Posterior cingulate gyrus (tissue), 11 donors: ENCODE measurements at regions not wholly inside any gene's neighbourhood (a gene's known extent, or its start where the extent isn't known, plus 50 kb on each side); places are given as distances from the start of the nearest gene placed in this dataset.

Experiments
- DNase-seq, 10 donors: peaks; one replicate each; pipeline versions ENCODE4 v3.0.0 to v3.0.0-alpha.2; 2020 to 2021; ENCODE audit warnings: mixed read lengths in 3 of 10
- intact Hi-C: fragments of 100-400 bp; cut with DNase I; formaldehyde crosslinking; loops from one replicate; pipeline ENCODE4 v1.15.1; 2023

GRCh38 chr2:19003554-19003953, 354.9 kb downstream of the OSR1 start:
- DNase-seq: no peak
- intact Hi-C loops: no loop called here

GRCh38 chr2:19000776-19001175, 357.6 kb downstream of the OSR1 start:
- intact Hi-C loops: no loop called here
- DNase-seq: peak in 1 of 10 donors; percentile 65

- DNase-seq: no peak
- intact Hi-C loops: no loop called here
Measured at GRCh38 chr2:18999198-18999597, 359.2 kb downstream of the OSR1 start.

GRCh38 chr2:18998491-18998890, 359.9 kb downstream of the OSR1 start:
- DNase-seq: no peak
- intact Hi-C loops: no loop called here

- intact Hi-C loops: no loop called here
- no peak for DNase-seq
Measured at GRCh38 chr2:18993756-18994338, 364.6 kb downstream of the OSR1 start.

GRCh38 chr2:18991177-18992168, 366.9 kb downstream of the OSR1 start:
- DNase-seq: peak in 5 of 10 donors; percentile 9 to 79 (median 34)

GRCh38 chr2:18988631-18989232, 369.7 kb downstream of the OSR1 start:
- intact Hi-C loops: loop anchor here (5.0 to 10.0 kb wide), 2 partner anchors 356 to 374 kb away; no protein-coding TSS in a partner anchor

More at GRCh38 chr2:18991177-18992168, 366.9 kb downstream of the OSR1 start:
- intact Hi-C loops: no loop called here

GRCh38 chr2:18987592-18988073, 370.8 kb downstream of the OSR1 start:
- peak in 5 of 10 donors; percentile 16 to 82 (median 45) for DNase-seq
- intact Hi-C loops: loop anchor here (5.0 to 10.0 kb wide), 2 partner anchors 357 to 375 kb away; no protein-coding TSS in a partner anchor

More at GRCh38 chr2:18988631-18989232, 369.7 kb downstream of the OSR1 start:
- no peak for DNase-seq

- intact Hi-C loops: loop anchor here (5.0 to 10.0 kb wide), 2 partner anchors 358 to 375 kb away; no protein-coding TSS in a partner anchor
- DNase-seq: no peak
Measured at GRCh38 chr2:18987016-18987415, 371.4 kb downstream of the OSR1 start.

GRCh38 chr2:18986046-18986445, 372.4 kb downstream of the OSR1 start:
- intact Hi-C loops: loop anchor here (5.0 to 10.0 kb wide), 2 partner anchors 359 to 376 kb away; no protein-coding TSS in a partner anchor

GRCh38 chr2:18980786-18981430, 377.5 kb downstream of the OSR1 start:
- intact Hi-C loops: loop anchor here (10.0 kb wide), 1 partner anchor 364 kb away; no protein-coding TSS in a partner anchor
- DNase-seq: no peak

More at GRCh38 chr2:18986046-18986445, 372.4 kb downstream of the OSR1 start:
- DNase-seq: no peak

- intact Hi-C loops: loop anchor here (10.0 kb wide), 1 partner anchor 365 kb away; no protein-coding TSS in a partner anchor
- DNase-seq: no peak
Measured at GRCh38 chr2:18980104-18980785, 378.2 kb downstream of the OSR1 start.

- no peak for DNase-seq
- intact Hi-C loops: no loop called here
Measured at GRCh38 chr2:18977409-18977808, 381.0 kb downstream of the OSR1 start.

GRCh38 chr2:18976168-18976961, 382.1 kb downstream of the OSR1 start:
- no peak for DNase-seq
- intact Hi-C loops: no loop called here

GRCh38 chr2:18975506-18976167, 382.8 kb downstream of the OSR1 start:
- DNase-seq: no peak
- intact Hi-C loops: no loop called here

- no peak for DNase-seq
- intact Hi-C loops: no loop called here
Measured at GRCh38 chr2:18971628-18972027, 382.3 kb upstream of the NT5C1B start.

GRCh38 chr2:18971069-18971378, 381.7 kb upstream of the NT5C1B start:
- intact Hi-C loops: no loop called here

GRCh38 chr2:18966131-18966530, 376.8 kb upstream of the NT5C1B start:
- no peak for DNase-seq
- intact Hi-C loops: no loop called here

More at GRCh38 chr2:18971069-18971378, 381.7 kb upstream of the NT5C1B start:
- no peak for DNase-seq
